GM19463 (cell line): ENCODE measurements at regions not wholly inside any gene's neighbourhood (a gene's known extent, or its start where the extent isn't known, plus 50 kb on each side); places are given as distances from the start of the nearest gene placed in this dataset.

Experiments
- ATAC-seq: cut with Tn5 transposase; IDR thresholded peaks from one replicate; pipeline ENCODE4 v1.9.1; 2021; ENCODE audit warnings: mild to moderate bottlenecking, moderate library complexity; ENCODE audit not compliant: unreplicated experiment

GRCh38 chr9:24488896-24489295, 56.8 kb downstream of the IZUMO3 start:
- ATAC-seq: no peak

GRCh38 chr9:24487946-24488345, 57.8 kb downstream of the IZUMO3 start:
- no peak for ATAC-seq

GRCh38 chr9:24487250-24487861, 58.3 kb downstream of the IZUMO3 start:
- ATAC-seq: no peak

GRCh38 chr9:24479361-24480059, 66.2 kb downstream of the IZUMO3 start:
- no peak for ATAC-seq

GRCh38 chr9:24464319-24464951, 81.3 kb downstream of the IZUMO3 start:
- no peak for ATAC-seq

DNA sequence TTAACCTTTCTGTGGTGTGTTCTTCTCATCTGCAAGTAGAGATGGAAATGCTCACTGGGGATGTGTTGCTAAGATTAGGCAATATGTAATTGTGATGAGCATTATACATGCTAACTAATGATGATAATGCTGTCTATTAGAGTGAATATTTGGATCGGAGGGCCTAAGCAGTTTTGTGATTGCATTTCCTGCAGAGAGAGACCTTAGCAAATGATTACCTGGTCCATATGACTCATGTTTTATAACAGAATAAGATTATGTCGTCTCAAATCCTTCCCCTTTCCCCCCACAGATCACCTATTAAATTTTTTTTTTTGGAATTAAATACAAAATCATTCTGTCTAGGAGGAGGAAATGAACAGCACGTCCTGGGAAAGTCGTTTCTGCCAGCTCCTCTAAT, 82.7 kb downstream of the IZUMO3 start:
- no peak for ATAC-seq

- ATAC-seq: no peak
Observed at GRCh38 chr9:24460781-24461180, 84.9 kb downstream of the IZUMO3 start.

DNA sequence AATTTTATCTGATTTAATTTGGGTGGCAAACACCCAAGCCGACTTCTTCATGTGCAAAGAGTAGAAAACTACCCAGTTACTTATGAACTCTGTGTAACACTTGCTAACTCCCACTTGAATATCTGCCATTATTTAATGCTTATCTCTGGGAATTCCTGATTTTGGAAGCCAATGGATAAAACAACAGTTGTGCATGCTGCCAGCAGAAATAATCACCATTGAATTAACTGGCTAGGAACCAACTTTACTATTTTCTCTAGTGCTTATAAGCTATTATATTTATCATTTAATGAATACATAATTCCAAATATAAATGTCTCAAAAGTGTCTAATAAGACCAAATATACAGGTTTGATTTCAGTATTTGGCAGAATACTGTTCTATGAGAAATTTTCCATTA, 85.7 kb downstream of the IZUMO3 start:
- ATAC-seq: no peak

DNA sequence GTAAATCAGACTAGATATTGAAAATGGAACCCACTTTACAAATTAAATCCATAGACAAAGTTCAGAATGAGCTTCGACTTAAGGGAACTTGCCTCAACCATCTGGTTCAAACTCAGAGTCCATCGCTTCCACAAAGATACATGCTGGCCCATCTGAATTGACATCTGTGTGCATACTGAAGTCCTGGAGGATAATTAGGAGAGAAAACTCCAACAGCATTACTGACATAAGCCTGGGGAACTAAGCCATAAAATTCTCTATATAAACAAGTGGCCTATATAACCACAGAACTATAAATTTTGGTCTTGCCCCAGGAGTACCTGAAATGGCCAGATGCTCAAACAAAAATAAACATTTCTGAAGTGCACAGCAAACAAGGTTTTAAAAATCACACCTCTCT, 94.4 kb downstream of the IZUMO3 start:
- ATAC-seq: no peak

- no peak for ATAC-seq
Observed at GRCh38 chr9:24449976-24450375, 95.7 kb downstream of the IZUMO3 start.

DNA sequence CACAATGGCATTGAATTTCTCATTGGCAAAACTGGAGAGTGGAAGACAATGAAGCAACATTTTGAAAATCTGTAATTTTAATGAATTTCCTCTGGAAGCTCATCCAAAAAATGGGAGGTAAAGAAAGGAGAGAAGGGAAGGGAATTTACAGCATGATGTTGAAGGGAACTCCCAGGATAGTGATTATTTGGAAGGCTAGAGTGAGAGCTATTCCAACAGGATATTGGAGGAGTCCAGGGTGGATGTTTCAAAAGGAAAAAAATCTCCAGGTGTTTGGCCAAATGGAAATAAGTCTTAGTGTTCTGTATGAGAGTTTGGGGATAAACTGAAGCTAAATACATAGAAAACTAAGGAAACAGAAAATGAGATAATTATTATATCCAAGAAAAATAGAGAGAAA, 106.2 kb downstream of the IZUMO3 start:
- ATAC-seq: no peak

DNA sequence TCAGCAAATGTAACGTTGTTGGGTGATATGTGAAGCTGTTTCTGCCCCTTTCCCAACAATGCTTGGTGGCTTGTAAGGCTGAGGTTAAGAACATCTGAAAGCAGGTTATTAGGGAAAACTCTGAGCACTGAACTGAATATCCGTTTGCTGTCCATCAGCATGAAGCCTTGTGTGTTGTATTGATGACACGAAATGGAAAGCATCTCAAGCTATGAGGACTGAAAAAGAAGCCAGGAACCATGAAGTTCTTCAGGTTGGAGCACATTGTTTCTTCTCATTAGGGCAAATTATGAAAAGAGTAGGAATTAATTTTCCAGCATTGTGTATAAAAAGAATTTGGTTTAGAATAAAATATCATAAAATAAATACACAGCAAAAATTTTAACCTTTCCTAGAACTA, 106.8 kb downstream of the IZUMO3 start:
- no peak for ATAC-seq

GRCh38 chr9:24436761-24437160, 108.9 kb downstream of the IZUMO3 start:
- no peak for ATAC-seq

- ATAC-seq: no peak
Observed at GRCh38 chr9:24434183-24434582, 111.5 kb downstream of the IZUMO3 start.

DNA sequence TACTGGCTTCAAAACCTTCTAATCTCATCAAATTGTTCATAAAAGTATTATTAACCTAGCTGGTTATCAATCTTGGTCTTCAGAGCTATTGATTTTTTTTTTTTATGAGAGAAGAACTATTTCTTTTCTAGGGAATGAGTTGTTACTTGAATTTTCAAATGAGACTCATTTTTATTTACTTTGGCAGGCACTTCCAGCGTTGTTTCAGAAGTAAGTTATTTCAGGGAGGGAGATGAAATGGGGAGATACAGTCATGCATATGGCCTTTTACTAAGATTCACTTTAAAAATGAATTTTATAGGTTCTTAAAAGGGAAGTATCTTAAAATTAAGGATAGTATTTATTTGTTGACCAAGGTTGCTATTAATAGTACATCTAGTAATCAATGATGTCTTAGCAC, 129.6 kb downstream of the IZUMO3 start:
- no peak for ATAC-seq

DNA sequence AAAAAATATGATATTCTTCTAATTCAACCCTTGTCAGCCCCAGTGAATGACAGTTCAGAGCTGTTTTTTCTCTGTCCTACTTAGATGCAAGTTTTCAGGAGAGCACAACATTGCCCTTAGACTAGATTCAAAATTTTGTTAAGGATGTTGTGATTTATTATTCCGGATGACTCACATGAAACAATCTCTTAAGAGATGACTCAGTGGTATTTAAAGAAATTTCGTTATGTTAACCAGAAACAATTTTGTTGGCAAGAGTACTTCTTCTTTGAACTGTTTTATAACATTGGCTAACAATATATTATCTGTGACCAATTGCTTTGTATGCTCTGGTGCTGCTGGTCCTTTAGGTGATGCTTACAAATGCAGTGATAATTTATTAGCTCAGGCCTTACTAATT, 132.0 kb downstream of the IZUMO3 start:
- ATAC-seq: no peak

DNA sequence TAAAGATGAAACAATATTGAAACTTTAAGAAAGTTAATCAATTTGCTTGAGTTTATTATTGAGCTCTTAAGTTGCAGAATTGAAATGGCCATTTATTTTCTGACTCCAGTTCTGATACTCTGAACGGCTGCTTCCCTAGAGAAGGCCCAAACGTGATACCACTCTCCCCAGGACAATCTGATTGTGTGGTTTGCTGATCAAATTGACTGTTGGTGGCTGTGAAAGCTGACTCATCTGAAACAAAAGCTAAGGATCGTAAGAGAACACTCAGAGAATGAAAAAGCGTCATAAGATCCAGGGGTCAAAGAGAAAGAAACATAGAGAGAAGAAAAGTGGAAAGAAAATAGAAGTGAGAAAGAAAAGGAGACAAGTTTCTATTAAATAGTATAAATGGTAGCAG, 147.2 kb downstream of the IZUMO3 start:
- ATAC-seq: no peak

DNA sequence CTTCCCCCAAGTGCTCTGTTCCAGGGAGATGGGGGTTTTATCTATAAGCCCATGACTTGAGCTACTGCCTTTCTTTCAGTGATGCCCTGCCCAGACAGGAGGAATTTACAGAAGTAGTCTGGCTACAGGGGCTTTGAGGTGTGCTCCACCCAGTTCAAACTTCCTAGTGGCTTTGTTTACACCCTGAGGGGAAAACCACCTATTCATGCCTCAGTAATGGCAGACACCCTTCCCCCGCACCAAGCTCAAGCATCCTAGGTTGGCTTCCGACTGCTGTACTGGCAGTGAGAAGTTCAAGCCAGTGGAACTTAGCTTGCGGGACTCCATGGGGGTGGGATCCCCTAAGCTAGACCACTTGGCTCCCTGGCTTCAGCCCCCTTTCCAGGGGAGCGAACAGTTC, 154.6 kb downstream of the IZUMO3 start:
- ATAC-seq: no peak

GRCh38 chr9:24385077-24385476, 160.6 kb downstream of the IZUMO3 start:
- no peak for ATAC-seq

DNA sequence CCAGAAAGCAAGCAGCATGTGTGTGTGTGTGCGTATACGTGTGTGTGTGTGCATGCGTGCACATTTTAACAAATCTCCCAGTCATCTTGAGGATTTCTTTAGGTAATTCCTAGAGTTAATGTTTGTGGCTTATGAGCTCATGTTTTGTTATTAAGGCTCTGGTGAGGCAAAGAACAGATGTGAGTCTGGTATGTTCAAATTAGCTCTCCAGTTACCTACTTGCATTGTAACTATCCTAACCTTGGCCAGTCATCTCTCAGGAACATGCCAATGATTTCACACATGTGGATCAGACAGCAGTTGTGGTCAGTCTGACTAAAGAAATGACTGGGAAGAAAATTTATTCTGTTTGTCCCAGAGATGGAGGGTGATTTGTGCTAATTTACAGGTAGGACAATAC, 163.1 kb downstream of the IZUMO3 start:
- no peak for ATAC-seq

DNA sequence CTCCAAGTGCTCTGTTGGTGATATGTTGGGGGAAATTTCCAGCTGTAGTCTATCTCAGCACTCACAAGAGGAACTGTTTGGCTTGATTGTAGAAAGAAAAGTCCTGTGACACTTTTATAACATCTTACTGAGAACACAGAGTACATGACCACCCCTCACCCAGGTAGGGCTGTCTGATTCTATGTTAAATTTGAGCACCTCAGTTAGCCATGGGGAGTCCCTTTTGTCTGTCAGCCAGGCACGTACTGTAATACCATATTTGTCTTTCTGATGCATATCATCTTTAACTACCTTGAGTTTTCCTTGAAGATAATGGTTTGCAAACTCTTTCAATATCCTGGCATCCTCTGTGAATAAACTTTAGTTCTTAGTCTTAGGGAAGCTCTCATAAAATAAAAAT, 164.5 kb downstream of the IZUMO3 start:
- ATAC-seq: no peak

DNA sequence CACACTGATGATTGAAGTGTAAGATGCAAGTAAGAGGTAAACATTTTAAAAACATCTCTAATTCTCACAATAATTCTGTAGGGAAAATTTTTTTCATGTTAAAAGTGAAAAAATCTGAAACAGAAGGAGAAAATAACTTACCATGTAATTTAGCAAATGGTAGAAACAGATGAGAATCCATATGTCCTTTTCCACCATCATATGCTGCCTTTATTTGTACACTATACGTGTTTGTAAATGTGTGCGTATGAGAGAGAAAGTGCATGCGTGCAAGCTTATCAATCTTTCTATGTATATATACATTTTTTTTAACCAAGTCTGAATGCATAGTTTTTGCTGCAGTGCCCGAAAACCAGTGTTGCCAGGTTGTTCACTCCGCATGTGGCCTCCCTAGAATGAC, 186.7 kb downstream of the IZUMO3 start:
- no peak for ATAC-seq
